ENCODE measurements at regions not wholly inside any gene's neighbourhood (a gene's known extent, or its start where the extent isn't known, plus 50 kb on each side); places are given as distances from the start of the nearest gene placed in this dataset.

GRCh38 chr2:40550085-40550484 lies 98.2 kb upstream of the SLC8A1 start:
- Mint-ChIP-seq H3K27me3 (ENCODE audit: insufficient read depth) (no peaks in the 10 kb centered on the region), H3K4me3 (no peak overlapping the region), H3K4me1 (ENCODE audit: low read depth) (peaks cover 7% of the 10 kb centered on the region; the same call in 1 of the 2 replicates), H3K27ac (no peak overlapping the region), H3K9me3 (no peaks in the 10 kb centered on the region), H3K36me3 (ENCODE audit: low read depth) (no peaks in the 10 kb centered on the region)
- TF ChIP-seq CTCF (IDR thresholded peaks at IDR 0.05), result no peak
- DNase-seq, result no peak

- no peak for TF ChIP-seq CTCF (IDR thresholded peaks at IDR 0.05)
- H3K36me3 Mint-ChIP-seq (ENCODE audit: low read depth), result no peaks in the 10 kb centered on the region
- H3K4me1 Mint-ChIP-seq (ENCODE audit: low read depth), result peaks cover 17% of the 10 kb centered on the region
- no peaks in the 10 kb centered on the region for H3K27me3 Mint-ChIP-seq (ENCODE audit: insufficient read depth)
- H3K4me3 Mint-ChIP-seq, result no peak overlapping the region
- no peaks in the 10 kb centered on the region for H3K9me3 Mint-ChIP-seq
- DNase-seq, result no peak
- H3K27ac Mint-ChIP-seq, result no peak overlapping the region
These were observed 99.2 kb upstream of the SLC8A1 start for GRCh38 chr2:40551081-40551480.

- Mint-ChIP-seq H3K27ac (no peak overlapping the region; the same call in 1 of the 2 replicates), H3K4me3 (no peak overlapping the region), H3K27me3 (ENCODE audit: insufficient read depth) (no peaks in the 10 kb centered on the region), H3K9me3 (no peaks in the 10 kb centered on the region), H3K36me3 (ENCODE audit: low read depth) (no peaks in the 10 kb centered on the region), H3K4me1 (ENCODE audit: low read depth) (peaks cover 48% of the 10 kb centered on the region)
- TF ChIP-seq CTCF (IDR thresholded peaks at IDR 0.05), result peak; percentile 86
- DNase-seq, result peak; percentile 40
These were observed 102.9 kb upstream of the SLC8A1 start for GRCh38 chr2:40554665-40555294.

GRCh38 chr2:40556293-40556692 lies 104.4 kb upstream of the SLC8A1 start:
- no peak for TF ChIP-seq CTCF (IDR thresholded peaks at IDR 0.05)
- Mint-ChIP-seq H3K36me3 (ENCODE audit: low read depth) (no peaks in the 10 kb centered on the region), H3K4me1 (ENCODE audit: low read depth) (peaks cover 48% of the 10 kb centered on the region), H3K4me3 (peak overlapping the region; percentile 20; the same call in 1 of the 2 replicates), H3K9me3 (no peaks in the 10 kb centered on the region), H3K27me3 (ENCODE audit: insufficient read depth) (no peaks in the 10 kb centered on the region), H3K27ac (peak overlapping the region; percentile 45; the same call in 1 of the 2 replicates)
- no peak for DNase-seq

- H3K27ac Mint-ChIP-seq, result peak overlapping the region; percentile 45; the same call in 1 of the 2 replicates
- no peaks in the 10 kb centered on the region for H3K9me3 Mint-ChIP-seq
- no peak for DNase-seq
- no peak for TF ChIP-seq CTCF (IDR thresholded peaks at IDR 0.05)
- no peaks in the 10 kb centered on the region for H3K27me3 Mint-ChIP-seq (ENCODE audit: insufficient read depth)
- no peaks in the 10 kb centered on the region for H3K36me3 Mint-ChIP-seq (ENCODE audit: low read depth)
- peaks cover 48% of the 10 kb centered on the region for H3K4me1 Mint-ChIP-seq (ENCODE audit: low read depth)
- peak overlapping the region; percentile 20; the same call in 1 of the 2 replicates for H3K4me3 Mint-ChIP-seq
These were observed 104.8 kb upstream of the SLC8A1 start for GRCh38 chr2:40556739-40557138.

Data from HFFc6 (cell line).